Keratinocyte (primary cell): ENCODE measurements at regions not wholly inside any gene's neighbourhood (a gene's known extent, or its start where the extent isn't known, plus 50 kb on each side); places are given as distances from the start of the nearest gene placed in this dataset.

Source experiments
- DNase-seq: peaks from one replicate; pipeline ENCODE4 v3.0.0-alpha.2; 2011; ENCODE audit warnings: low read depth, missing footprints, low spot score
- FAIRE-seq: peaks from 2 replicates; lab custom pipeline; 2011; peaks lifted over from hg19 to GRCh38; lab: Jason Lieb, UNC
- H2AFZ ChIP-seq: 2 replicates; pipeline ENCODE4 v1.6.0; 2012; ENCODE audit warnings: low read length, control low read depth, inconsistent platforms; ENCODE audit not compliant: control insufficient read depth
- H3K27ac ChIP-seq: 2 replicates; pipeline ENCODE4 v1.5.1; 2011; ENCODE audit warnings: low read length; ENCODE audit not compliant: control insufficient read depth, insufficient read depth
- H3K27me3 ChIP-seq: 3 replicates; pipeline ENCODE4 v1.6.0; 2011; ENCODE audit warnings: low read length; ENCODE audit not compliant: control insufficient read depth, insufficient read depth; ENCODE audit errors: extremely low read depth
- H3K36me3 ChIP-seq, 2 experiments: 2 replicates in 1 of 2; 3 replicates in 1 of 2; pipeline ENCODE4 v1.5.1; 2011; ENCODE audit warnings: low read length in 2 of 2, mild to moderate bottlenecking in 1 of 2; ENCODE audit not compliant: control insufficient read depth in 2 of 2, insufficient read depth in 2 of 2; ENCODE audit errors: extremely low read depth in 1 of 2
- H3K4me1 ChIP-seq: 3 replicates; pipeline ENCODE4 v1.5.1; 2011; ENCODE audit warnings: low read length; ENCODE audit not compliant: control insufficient read depth, insufficient read depth; ENCODE audit errors: extremely low read depth
- H3K4me2 ChIP-seq: 3 replicates; pipeline ENCODE4 v1.6.0; 2011; ENCODE audit warnings: low read depth, low read length; ENCODE audit not compliant: control insufficient read depth, insufficient read depth; ENCODE audit errors: extremely low read depth
- H3K4me3 ChIP-seq, 3 experiments: fragments of 200-600 bp in 1 of 3; sonication (generic) in 1 of 3; 2 replicates in 2 of 3; 3 replicates in 1 of 3; pipeline ENCODE4 v1.5.1; 2011 to 2016; ENCODE audit warnings: low read length in 3 of 3, mild to moderate bottlenecking in 3 of 3, control low read depth in 2 of 3, inconsistent platforms in 1 of 3, low read depth in 1 of 3, mixed read lengths in 1 of 3, mixed run types in 1 of 3, moderate library complexity in 1 of 3; ENCODE audit not compliant: control insufficient read depth in 2 of 3, insufficient read depth in 2 of 3; ENCODE audit errors: extremely low read depth in 1 of 3
- H3K79me2 ChIP-seq: 2 replicates; pipeline ENCODE4 v1.6.0; 2012; ENCODE audit warnings: low read length; ENCODE audit not compliant: control insufficient read depth, insufficient read depth
- H3K9ac ChIP-seq: 3 replicates; pipeline ENCODE4 v1.6.0; 2011; ENCODE audit warnings: low read length; ENCODE audit not compliant: control insufficient read depth, insufficient read depth; ENCODE audit errors: extremely low read depth
- H3K9me1 ChIP-seq: 3 replicates; pipeline ENCODE4 v1.6.0; 2011; ENCODE audit warnings: low read length; ENCODE audit not compliant: control insufficient read depth, insufficient read depth; ENCODE audit errors: extremely low read depth
- H3K9me3 ChIP-seq: 2 replicates; pipeline ENCODE4 v1.5.1; 2012; ENCODE audit warnings: low read depth, low read length; ENCODE audit not compliant: control insufficient read depth
- H4K20me1 ChIP-seq: 3 replicates; pipeline ENCODE4 v1.6.0; 2011; ENCODE audit warnings: low read length; ENCODE audit not compliant: control insufficient read depth, insufficient read depth; ENCODE audit errors: extremely low read depth
- EZH2 ChIP-seq: IDR thresholded peaks from one replicate; pipeline ENCODE4 v1.6.1; 2012; ENCODE audit warnings: inconsistent platforms, mild to moderate bottlenecking, low read length, moderate library complexity
- dilution Hi-C: fragments of 300-500 bp; cut with MboI; formaldehyde crosslinking; loops from one replicate; pipeline ENCODE4 v1.7.0; 2020; ENCODE audit warnings: low sequenced_read_pairs; ENCODE audit not compliant: extremely low pct_ligation_motif_present
- TF ChIP-seq, protein P1 (sequence below), 3 experiments: IDR thresholded peaks in 1 of 3; conservative IDR thresholded peaks in 1 of 3; optimal IDR thresholded peaks in 1 of 3; 2 replicates in 2 of 3; 3 replicates in 1 of 3; pipeline versions ENCODE3 to v1.5.1; 2011; ENCODE audit warnings: low read length in 3 of 3, mild to moderate bottlenecking in 3 of 3, moderate library complexity in 2 of 3, control low read depth in 1 of 3, inconsistent platforms in 1 of 3; ENCODE audit not compliant: insufficient read depth in 2 of 3; ENCODE audit errors: extremely low read depth in 1 of 3

- Histone ChIP-seq H2AFZ (no peak overlapping the region), H3K4me1 (peaks cover 27% of the 10 kb centered on the region), H3K4me2 (no peak overlapping the region), H3K9ac (no peak overlapping the region), H3K9me1 (no peaks in the 10 kb centered on the region), H4K20me1 (no peaks in the 10 kb centered on the region), H3K36me3 (no peaks in the 10 kb centered on the region), H3K9me3 (no peaks in the 10 kb centered on the region), H3K27me3 (no peaks in the 10 kb centered on the region), H3K79me2 (no peaks in the 10 kb centered on the region), H3K27ac (no peak overlapping the region), H3K4me3 (no peak overlapping the region)
- TF ChIP-seq, protein P1, sequence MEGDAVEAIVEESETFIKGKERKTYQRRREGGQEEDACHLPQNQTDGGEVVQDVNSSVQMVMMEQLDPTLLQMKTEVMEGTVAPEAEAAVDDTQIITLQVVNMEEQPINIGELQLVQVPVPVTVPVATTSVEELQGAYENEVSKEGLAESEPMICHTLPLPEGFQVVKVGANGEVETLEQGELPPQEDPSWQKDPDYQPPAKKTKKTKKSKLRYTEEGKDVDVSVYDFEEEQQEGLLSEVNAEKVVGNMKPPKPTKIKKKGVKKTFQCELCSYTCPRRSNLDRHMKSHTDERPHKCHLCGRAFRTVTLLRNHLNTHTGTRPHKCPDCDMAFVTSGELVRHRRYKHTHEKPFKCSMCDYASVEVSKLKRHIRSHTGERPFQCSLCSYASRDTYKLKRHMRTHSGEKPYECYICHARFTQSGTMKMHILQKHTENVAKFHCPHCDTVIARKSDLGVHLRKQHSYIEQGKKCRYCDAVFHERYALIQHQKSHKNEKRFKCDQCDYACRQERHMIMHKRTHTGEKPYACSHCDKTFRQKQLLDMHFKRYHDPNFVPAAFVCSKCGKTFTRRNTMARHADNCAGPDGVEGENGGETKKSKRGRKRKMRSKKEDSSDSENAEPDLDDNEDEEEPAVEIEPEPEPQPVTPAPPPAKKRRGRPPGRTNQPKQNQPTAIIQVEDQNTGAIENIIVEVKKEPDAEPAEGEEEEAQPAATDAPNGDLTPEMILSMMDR (optimal IDR thresholded peaks at IDR 0.05 in 1 of 3, IDR thresholded peaks at IDR 0.05 in 1 of 3, conservative IDR thresholded peaks at IDR 0.05 in 1 of 3; ENCODE audit: extremely low read depth in 1 of 3, insufficient read depth in 2 of 3, low read length in 3 of 3) = no peak
- TF ChIP-seq EZH2 = no peak
- peak; percentile 49 for FAIRE-seq
- no peak for DNase-seq
- dilution Hi-C loops = no loop called here
These were observed 684.4 kb upstream of the CITED2 start for GRCh38 chr6:140058863-140059262.

DNA sequence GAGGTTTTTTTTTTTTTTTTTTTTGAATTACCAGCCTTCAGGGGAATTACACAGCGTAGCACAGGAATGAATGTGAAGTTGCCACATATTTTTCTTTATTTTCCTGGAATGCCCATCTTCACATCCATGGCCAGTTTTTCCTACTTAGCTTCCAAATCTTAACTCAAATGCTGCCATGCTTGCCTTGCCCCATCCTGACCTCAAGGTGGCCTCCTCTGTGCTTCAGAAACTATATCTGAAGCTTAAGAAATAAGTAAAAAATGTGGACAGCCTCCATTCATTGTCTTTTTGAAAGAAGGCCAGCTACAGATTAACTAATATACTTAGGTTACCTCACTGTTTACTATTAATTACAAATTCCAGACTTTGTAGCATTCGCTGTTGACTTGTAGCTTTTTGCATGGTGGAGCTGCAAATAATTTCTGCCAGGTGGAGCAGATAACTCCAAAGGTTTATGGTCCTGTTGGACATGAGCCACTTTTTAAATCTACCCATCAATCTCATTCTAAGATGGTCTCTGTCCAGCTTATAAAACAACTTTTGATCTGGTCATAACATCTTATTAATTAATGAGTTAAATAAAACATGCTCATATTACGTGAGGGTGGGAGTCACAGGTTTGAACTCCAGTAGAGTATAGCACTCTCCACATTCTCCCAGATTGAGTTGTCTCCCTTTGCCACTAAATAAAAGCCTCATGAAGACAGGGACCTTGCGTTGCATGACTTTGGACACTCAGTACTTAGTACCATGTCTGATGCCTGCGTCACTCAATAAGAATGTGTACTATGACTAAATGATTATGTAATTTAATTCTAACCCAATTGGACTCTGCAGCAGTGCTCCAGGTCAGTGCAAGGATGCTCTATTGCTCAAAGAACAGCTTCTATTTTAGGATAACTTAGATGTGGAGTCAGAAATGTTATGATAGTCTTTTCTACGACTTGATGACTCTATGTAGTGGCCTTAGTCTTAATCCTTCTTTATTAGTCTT, 678.6 kb upstream of the CITED2 start:
- no peak overlapping the region for H3K9ac ChIP-seq
- FAIRE-seq (peak; percentile 29), DNase-seq (no peak)
- H3K36me3 ChIP-seq = no peaks in the 10 kb centered on the region
- H3K79me2 ChIP-seq = no peaks in the 10 kb centered on the region
- dilution Hi-C loops = no loop called here
- peaks cover 26% of the 10 kb centered on the region for H3K4me1 ChIP-seq
- H3K4me3 ChIP-seq = no peak overlapping the region
- peak overlapping the region; percentile 82 for H3K27ac ChIP-seq
- no peaks in the 10 kb centered on the region for H3K9me1 ChIP-seq
- H3K27me3 ChIP-seq = no peaks in the 10 kb centered on the region
- no peak for TF ChIP-seq EZH2
- TF ChIP-seq, protein P1 (optimal IDR thresholded peaks at IDR 0.05 in 1 of 3, IDR thresholded peaks at IDR 0.05 in 1 of 3, conservative IDR thresholded peaks at IDR 0.05 in 1 of 3; ENCODE audit: extremely low read depth in 1 of 3, insufficient read depth in 2 of 3, low read length in 3 of 3) = peak; percentile 47 to 59 (median 59)
- H3K4me2 ChIP-seq = no peak overlapping the region
- no peak overlapping the region for H2AFZ ChIP-seq
- no peaks in the 10 kb centered on the region for H3K9me3 ChIP-seq
- no peaks in the 10 kb centered on the region for H4K20me1 ChIP-seq
